Fibroblast of skin of back (primary cell): ENCODE measurements at regions not wholly inside any gene's neighbourhood (a gene's known extent, or its start where the extent isn't known, plus 50 kb on each side); places are given as distances from the start of the nearest gene placed in this dataset.

Source experiments
- DNase-seq: peaks from one replicate; pipeline ENCODE4 v3.0.0-alpha.2; 2013

DNA sequence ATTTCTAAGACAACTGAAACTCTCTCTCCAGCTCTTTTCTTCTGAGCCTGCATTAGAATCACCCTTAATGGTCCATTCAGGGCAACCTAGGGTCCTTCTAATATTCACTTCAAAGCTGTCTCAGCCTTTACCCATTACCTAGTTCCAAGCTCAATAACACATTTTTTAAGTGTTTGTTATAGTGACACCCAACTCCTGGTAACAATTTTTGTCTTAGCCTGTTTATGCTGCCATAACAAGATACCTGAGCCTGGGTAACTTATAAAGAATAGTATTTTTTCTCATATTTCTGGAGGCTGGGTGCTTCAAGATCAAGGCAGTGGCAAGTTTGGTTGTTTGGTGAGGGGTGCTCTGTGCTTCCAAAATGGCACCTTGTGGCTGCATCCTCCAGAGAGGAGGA, 531.5 kb upstream of the USP24 start:
- no peak for DNase-seq

DNA sequence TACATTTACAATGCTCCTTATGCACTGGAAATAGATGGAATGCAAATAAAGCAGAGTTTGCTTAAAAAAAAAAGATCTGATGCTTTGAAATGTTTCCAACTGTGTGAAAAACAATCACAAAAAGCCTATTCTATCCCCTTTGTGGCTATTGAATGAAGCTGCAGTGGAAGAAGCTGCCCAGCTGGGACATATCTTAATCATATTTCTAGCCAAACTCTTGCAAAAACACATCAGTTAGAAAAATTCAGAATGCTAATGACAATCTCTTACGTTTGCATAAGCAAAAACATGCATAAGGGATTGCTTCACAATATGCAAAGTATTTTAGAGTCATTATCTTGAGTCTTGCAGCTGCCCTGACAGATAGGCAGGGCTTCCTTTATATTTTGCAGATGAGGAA, 526.4 kb upstream of the USP24 start:
- DNase-seq: no peak

DNA sequence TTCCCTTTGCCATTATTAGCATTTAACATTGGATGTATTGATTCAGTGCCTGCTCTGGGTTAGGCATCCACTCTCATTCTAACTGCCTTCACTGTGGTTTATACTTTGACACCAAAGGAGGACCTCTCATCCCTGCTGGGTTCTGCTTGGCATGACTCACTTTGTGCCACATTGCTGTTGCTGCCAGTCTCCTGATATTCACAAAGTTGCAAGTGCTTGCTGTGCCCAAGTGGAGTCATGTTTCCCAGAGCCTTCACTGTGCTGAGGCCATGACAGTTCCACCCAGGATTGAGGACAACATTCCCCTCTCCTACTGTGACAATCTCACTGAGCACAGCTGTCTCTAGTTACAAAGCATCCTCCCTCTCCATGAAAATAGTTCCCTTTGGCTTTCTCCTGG, 519.9 kb upstream of the USP24 start:
- peak; percentile 29 for DNase-seq

- peak; percentile 91 for DNase-seq
Observed at GRCh38 chr1:55726994-55727393, 511.8 kb upstream of the USP24 start.

DNA sequence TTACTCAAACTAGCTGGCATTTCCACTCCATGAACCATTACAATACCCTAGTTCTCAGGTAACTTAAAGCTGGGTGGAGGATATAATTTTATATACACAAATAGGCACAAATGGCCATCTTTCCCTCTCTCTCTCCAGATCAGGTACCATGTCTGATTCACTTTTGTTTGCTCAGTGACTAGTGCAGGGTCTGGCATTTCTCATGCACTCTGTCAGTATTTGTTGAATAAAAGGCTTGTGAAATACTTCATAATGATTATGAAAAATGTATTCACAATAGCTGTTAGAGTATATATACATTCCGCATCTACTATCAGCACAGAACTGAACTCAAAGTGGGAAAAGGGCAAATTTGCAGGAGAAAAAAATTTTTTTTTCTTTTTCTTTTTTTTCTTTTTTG, 510.2 kb upstream of the USP24 start:
- DNase-seq: peak; percentile 79

DNA sequence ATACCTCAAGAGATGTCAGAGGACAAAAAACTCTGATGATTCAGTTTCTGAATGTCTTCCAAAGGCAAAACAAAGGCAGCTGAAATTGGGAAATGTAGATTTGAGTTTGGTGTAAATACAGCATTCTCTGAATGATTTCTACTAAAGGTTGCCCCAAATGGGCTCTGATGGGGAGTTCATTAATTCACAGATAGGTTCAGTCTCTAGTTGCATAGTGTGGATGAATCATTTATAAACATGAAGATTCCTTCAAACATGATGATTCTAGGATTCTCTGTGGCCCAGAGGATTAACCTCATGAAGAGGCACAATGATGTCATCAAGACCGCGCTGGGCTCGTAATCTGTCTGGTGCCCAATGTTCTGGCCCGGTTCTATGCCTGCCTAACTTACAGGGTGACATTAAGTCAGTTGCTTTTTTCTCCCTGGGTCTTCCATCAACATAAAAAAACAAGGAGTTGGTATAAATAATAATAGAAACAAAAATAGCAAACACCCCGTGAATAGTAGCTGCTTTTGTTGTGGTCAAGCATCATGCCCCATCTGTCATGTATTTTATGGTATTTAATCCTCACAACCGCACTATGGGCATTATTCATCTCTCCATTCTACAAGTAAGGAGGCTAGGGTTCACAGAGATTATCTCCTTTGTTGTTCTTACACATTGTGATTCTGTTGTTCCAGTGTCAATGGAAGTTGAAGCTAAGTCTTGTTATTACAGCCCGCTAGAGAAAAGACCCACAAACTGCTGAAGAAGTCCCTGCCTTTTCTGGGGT, 509.6 kb upstream of the USP24 start:
- peak; percentile 84 for DNase-seq

DNA sequence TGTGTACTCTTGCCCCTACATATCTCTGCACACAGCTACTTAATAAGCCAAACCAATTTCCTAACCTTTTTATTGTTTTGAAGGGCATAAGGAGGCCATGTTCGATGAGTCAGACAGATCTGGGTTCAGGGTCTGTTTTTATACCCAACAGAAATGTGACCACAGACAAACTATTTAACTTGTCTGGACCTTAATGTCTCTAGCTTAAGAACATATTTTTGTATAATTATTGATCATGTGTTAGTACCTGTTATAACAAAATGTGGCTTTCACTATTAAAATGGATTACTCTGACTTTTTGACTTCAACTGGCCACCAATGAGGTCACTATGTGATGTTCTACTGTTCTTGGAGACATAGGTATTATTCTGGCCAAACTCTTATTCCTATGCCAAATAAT, 507.8 kb upstream of the USP24 start:
- DNase-seq: peak; percentile 56

DNA sequence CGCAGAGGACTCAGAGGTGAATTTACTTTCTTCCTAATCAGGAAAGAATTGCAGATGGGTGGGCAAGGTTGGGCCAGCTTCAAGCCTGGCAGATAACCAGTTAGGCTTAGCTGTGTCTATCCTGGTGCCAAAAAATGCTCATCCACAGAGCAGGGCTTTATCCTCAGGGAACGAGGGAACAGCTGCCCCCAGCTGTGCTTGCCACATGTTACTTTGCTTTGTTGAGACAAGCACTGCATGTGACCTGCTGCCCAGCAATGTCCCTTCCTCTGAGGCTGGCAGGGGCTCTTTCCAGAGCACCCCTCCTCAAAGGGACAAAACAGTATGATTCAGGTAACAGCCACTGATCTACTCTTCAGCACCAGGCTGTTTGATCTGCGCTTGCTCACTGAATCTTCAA, 505.1 kb upstream of the USP24 start:
- DNase-seq: peak; percentile 57

DNA sequence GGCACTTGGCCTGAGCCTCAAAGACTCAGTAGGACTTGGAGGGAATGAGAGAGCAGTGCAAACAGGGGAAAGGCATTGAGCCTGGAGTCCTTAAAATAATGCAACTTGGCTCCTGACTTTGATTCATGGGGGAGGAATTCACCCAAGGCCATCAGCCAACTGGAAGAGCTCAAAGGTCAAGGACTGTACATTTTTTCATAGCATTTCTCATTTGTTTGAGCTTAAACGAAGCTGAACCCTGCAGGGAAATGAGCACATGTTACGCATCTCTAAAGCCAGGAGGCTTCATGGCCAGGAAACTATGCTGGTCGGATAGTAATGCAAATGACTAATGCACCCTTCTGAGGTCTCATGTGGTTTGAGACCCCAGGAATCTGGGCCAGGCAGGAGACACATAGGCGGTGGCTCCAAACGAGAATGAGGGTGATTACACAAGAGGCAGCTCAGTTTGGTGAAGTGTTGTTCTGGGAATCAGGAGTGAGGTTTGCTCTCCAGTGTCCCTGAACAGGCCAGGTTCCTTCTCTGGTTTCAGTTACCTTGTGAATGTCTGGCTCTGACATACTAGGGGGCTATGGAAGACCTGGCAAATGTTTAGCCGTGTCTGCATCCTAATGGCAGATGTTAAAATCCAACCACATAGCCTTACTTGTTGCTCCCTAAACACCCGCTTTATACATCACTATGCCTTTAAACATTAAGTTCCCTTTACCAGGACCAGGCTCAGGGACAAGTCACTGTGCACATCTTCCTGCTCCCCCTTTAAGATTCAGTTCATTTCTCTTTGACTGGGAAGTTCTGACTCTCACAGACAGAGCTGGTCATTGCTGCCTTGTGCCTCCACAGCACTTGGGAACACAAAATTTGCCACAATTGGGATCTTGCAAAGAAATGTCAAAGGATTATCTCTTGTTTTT, 503.9 kb upstream of the USP24 start:
- DNase-seq: peak; percentile 100

GRCh38 chr1:55717111-55717510, 501.9 kb upstream of the USP24 start:
- peak; percentile 74 for DNase-seq

- DNase-seq: peak; percentile 80
Observed at GRCh38 chr1:55716610-55717009, 501.4 kb upstream of the USP24 start.

DNA sequence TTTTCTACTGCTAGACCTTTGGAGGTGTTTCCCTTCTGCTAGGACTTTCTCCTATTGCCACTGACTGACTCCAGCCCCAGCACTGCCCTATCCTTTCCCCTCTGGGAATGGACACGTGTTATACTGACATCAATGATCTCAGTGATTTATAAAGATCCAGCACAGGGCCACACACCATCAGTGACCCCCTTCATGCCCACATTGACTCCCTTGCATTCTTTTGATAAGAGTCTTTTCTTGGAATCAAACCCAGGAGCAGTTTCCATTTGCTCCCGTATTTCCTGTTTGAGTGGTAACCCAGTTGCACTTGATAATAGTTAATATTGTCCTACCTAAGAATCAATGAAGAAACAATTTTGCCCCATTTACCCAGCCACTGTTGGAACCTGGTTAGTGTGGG, 501.0 kb upstream of the USP24 start:
- DNase-seq: peak; percentile 22

- no peak for DNase-seq
Observed at GRCh38 chr1:55714230-55714629, 499.1 kb upstream of the USP24 start.

GRCh38 chr1:55713516-55713915, 498.4 kb upstream of the USP24 start:
- no peak for DNase-seq

- DNase-seq: no peak
Observed at GRCh38 chr1:55712148-55712547, 497.0 kb upstream of the USP24 start.

- no peak for DNase-seq
Observed at GRCh38 chr1:55708781-55709180, 493.6 kb upstream of the USP24 start.

DNA sequence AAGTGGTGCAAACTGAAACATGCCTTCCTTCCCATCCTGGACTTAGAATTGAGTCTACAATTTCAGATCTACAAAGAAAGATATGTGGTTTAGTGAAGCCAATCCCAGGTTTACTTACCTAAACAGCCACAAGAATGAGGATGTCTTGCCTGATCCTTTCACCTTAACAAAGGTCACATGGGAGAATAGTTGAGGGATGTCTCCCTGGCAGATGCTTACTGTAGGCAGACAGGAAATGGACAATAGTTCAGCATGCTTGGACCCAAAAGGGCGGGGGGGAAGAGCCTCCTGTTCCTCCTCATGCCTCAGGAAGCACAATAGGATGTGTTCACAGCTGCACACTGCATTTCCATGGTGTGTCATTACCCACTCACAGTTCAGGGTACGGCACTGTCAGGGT, 492.7 kb upstream of the USP24 start:
- DNase-seq: no peak

DNA sequence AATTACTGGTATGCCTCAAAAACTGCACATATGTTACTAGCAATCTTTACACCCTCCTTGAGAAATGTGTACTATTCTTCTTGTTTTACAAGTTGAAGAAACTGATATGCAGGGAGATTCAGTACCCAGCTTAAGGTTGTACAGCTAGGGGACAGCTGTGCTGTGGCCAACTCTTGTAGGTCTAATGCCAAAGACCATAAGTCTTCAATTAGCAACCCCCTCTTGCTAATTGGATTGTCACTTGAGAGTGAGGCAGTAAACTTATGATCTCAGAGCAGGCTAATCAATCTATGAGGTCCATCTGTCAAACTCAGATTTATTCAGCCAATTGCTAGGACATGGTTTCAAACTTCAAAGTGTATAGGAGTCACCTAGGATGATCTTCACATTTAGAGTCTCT, 492.0 kb upstream of the USP24 start:
- DNase-seq: no peak

GRCh38 chr1:55706397-55706796, 491.2 kb upstream of the USP24 start:
- no peak for DNase-seq

DNA sequence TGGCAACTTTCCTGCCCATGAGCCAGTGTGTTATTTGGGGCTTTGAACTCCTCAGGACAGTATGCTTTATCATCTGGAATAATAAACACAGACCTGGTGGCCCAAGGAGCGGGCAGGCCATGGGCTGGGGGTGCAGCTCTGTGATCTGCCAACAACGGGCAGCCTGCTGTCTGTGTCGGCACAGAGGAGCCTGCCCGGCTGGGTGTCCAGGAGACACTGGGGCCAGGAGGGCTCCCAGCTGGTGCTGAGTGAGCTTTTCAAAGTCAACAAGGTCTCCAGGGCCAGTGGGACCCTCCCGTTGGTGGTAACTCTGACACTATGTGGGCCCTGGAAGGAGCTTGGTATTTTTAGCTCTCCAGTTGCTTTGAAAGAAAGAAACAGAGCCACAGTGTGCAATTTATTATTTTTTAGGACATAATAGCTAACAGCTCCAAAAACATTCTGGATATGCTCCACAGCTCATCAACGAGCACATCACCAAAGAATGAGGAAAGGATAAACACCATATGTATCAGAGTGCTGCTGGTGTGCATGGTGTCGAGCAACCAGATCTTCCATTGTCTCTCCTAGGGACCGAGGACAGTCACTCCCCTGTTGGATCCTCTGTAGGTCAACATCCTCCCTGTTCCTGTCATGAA, 488.7 kb upstream of the USP24 start:
- DNase-seq: peak; percentile 58

DNA sequence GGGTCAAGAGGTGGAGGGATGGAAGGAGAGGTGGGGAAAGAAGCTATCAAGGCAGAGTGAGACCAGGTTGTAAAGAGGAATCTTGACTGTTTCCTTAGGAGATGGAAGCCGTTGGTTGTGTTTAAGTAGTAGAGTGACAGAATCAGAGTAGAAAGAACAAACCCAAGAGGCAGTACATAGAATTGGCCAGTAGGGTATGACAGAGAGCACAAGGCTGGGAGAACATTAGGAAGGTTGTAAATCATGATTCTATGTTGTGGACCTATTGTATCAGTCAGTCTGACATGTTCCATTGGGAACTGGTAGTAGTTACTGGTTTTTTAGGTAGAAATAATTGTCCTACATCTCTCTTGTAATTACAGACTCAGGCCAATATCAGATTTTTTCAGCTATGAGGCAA, 486.9 kb upstream of the USP24 start:
- DNase-seq: peak; percentile 37

GRCh38 chr1:55700359-55701130, 485.4 kb upstream of the USP24 start:
- peak; percentile 79 for DNase-seq

DNA sequence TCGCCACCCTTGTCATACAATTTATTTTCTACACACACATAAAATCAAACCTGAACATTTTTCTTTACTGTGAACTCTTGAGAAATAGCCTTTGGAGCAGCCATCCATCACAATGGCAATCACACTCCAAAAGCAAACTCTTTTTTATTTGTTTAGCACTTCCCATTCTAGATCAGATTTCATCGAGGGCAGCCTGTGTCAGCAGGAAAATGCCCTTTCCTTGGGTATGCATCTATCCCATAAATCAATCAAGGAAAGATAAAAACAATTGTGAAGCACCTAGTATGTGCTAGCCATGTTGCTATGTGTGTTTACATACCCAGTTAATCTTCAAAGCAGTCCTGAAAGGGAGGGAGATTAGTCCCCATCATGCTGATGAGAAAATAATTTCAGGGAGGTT, 484.1 kb upstream of the USP24 start:
- DNase-seq: no peak
